ENCODE measurements at regions not wholly inside any gene's neighbourhood (a gene's known extent, or its start where the extent isn't known, plus 50 kb on each side); places are given as distances from the start of the nearest gene placed in this dataset.

- no peak for DNase-seq (ENCODE audit: low read depth in 3 of 3)
Measured at GRCh38 chr2:14567561-14567960, 65.0 kb upstream of the LRATD1 start.

DNA sequence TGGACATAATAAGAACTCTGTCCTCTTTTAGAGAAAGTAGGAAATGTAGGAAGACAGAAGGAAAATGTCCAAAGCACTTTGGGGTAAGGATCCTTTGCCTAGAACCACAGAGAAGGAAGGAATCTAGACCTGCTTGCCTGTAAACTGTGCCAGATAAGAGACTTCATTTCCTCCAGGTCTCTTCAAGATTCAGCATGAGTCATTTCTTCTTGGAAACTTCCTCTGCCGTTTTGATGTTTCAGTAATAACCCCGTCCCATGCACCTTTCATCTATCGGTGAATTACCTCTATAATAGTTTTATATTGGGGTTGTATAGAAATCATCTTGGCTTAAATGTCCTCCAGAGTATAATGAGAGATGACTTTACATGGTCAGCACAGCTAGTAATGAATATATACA, 63.2 kb upstream of the LRATD1 start:
- no peak for DNase-seq (ENCODE audit: low read depth in 3 of 3)

DNA sequence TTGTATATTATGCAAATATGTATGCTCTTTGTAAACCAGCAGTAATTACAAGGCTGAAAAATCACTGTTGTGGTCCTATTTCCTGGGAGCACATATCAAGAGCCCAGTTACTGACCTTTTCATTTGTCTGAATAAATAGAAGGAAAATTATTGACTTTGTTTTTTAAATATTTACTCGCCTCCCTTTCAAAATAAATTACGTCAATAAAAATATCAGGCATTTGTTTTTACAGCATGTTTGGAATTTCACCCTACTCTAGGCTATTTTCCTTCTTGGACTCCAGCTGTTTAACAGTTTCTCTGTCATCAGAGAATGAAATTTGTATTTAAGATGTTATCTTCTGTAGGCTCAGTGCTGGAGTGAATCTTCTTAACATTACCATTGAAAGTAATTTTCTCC, 59.9 kb upstream of the LRATD1 start:
- DNase-seq (ENCODE audit: low read depth in 3 of 3): no peak

DNA sequence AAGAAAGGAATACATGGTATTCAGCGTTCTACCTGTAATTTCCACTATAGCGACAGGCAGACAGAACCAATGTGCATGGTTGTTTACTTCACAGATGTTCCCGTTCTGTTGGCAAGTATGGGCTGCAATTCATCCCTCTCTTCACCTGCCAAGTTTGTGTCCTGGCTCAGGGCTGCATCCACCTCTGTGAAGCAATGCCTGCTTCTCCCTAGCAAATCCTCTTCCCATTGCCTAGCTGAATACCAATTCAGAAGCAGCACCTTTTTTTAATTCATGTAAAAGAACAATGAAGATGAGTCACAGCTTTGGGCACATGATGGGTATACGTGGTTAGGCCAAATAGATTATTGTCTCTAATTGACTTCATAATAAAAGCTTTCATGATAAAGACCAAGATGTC, 54.7 kb upstream of the LRATD1 start:
- DNase-seq (ENCODE audit: low read depth in 3 of 3): no peak
